Upper lobe of left lung (tissue), 4 donors: ENCODE measurements at regions not wholly inside any gene's neighbourhood (a gene's known extent, or its start where the extent isn't known, plus 50 kb on each side); places are given as distances from the start of the nearest gene placed in this dataset.

Experiments used
- CTCF ChIP-seq, 6 experiments: fragments of 450-650 bp in 4 of 6; fragments of 200-600 bp in 2 of 6; sonication (generic) in 2 of 6; IDR thresholded peaks; one replicate each; pipeline ENCODE4 v1.5.1; 2016 to 2019; ENCODE audit warnings: antibody characterized with exemption in 6 of 6
- EP300 ChIP-seq, 4 donors: sonication (generic); formaldehyde crosslinking; IDR thresholded peaks; one replicate each; pipeline ENCODE4 v1.5.1; 2017; ENCODE audit warnings: antibody characterized with exemption in 4 of 4, control low read depth in 2 of 4

- TF ChIP-seq CTCF (IDR thresholded peaks at IDR 0.05): no peak
- TF ChIP-seq EP300 (IDR thresholded peaks at IDR 0.05): no peak
Measured at GRCh38 chr16:14358697-14359305, 271.3 kb downstream of the PARN start.
